ENCODE measurements at regions not wholly inside any gene's neighbourhood (a gene's known extent, or its start where the extent isn't known, plus 50 kb on each side); places are given as distances from the start of the nearest gene placed in this dataset.

- TF ChIP-seq GATA2 (IDR thresholded peaks at IDR 0.05; ENCODE audit: low read depth, low read length) = no peak
- no peak for TF ChIP-seq GATA3 (IDR thresholded peaks at IDR 0.05; ENCODE audit: low read depth, low read length)
Observed at GRCh38 chr1:230502306-230502705, 76.2 kb upstream of the PGBD5 start.

All from SH-SY5Y (cell line).